Prostate gland (tissue), 2 donors: ENCODE measurements at regions not wholly inside any gene's neighbourhood (a gene's known extent, or its start where the extent isn't known, plus 50 kb on each side); places are given as distances from the start of the nearest gene placed in this dataset.
A peak's percentile ranks its signal among the peaks of the same experiment; 100 is the strongest.

Experiments used
- DNase-seq: peaks from one replicate; pipeline ENCODE4 v3.0.0-alpha.2; 2019; ENCODE audit warnings: low spot score
- H3K27ac ChIP-seq, 2 donors: fragments of 200-600 bp; sonication (generic); 2 replicates each; pipeline ENCODE4 v1.5.1; 2017 to 2019
- H3K27me3 ChIP-seq: fragments of 200-600 bp; sonication (generic); replicated peaks from 2 replicates; pipeline ENCODE4 v1.5.1; 2019; ENCODE audit not compliant: insufficient read depth
- H3K36me3 ChIP-seq, 2 donors: fragments of 200-600 bp; sonication (generic); 1 replicate in 1 of 2; 2 replicates in 1 of 2; pipeline versions ENCODE4 v1.5.1 to v1.8.1; 2017 to 2019
- H3K4me1 ChIP-seq: fragments of 200-600 bp; sonication (generic); replicated peaks from 2 replicates; pipeline ENCODE4 v1.5.1; 2019
- H3K4me3 ChIP-seq, 2 donors: fragments of 200-600 bp; sonication (generic); 2 replicates each; pipeline ENCODE4 v1.5.1; 2017 to 2019
- H3K9me3 ChIP-seq: fragments of 200-600 bp; sonication (generic); 2 replicates; pipeline ENCODE4 v1.5.1; 2017
- CTCF ChIP-seq, 4 experiments: fragments of 200-600 bp in 2 of 4; fragments of 450-650 bp in 2 of 4; sonication (generic) in 2 of 4; IDR thresholded peaks; 1 replicate in 3 of 4; 2 replicates in 1 of 4; pipeline ENCODE4 v1.5.1; 2016 to 2019; ENCODE audit warnings: antibody characterized with exemption in 4 of 4, mild to moderate bottlenecking in 2 of 4, moderate library complexity in 2 of 4
- POLR2A ChIP-seq: fragments of 450-650 bp; IDR thresholded peaks from one replicate; pipeline ENCODE4 v1.6.1; 2016; ENCODE audit warnings: antibody characterized with exemption, mild to moderate bottlenecking
- POLR2AphosphoS5 ChIP-seq: sonication (generic); formaldehyde crosslinking; IDR thresholded peaks from one replicate; pipeline ENCODE4 v1.6.1; 2017; ENCODE audit warnings: antibody characterized with exemption
- WGBS: methylation state at CpG from one replicate; pipeline ENCODE4 v1.1.5; 2018; 5-methylcytosine and 5-hydroxymethylcytosine counted together
- intact Hi-C: fragments of 100-400 bp; cut with DNase I; formaldehyde crosslinking; loops from one replicate; pipeline ENCODE4 v1.14.2; 2022

- DNase-seq = no peak
- intact Hi-C loops = no loop called here
Observed at GRCh38 chr3:184472723-184473428, 88.7 kb upstream of the EPHB3 start.

GRCh38 chr3:184474897-184475296 is 86.7 kb upstream of the EPHB3 start:
- 86% methylated on average over 8 of the region's 8 CpGs for WGBS
- Histone ChIP-seq H3K27ac (no peak overlapping the region), H3K9me3 (no peaks in the 10 kb centered on the region), H3K27me3 (no peaks in the 10 kb centered on the region), H3K4me3 (no peak overlapping the region), H3K4me1 (no peaks in the 10 kb centered on the region), H3K36me3 (no peaks in the 10 kb centered on the region)
- intact Hi-C loops = no loop called here
- no peak for DNase-seq
- no peak for TF ChIP-seq POLR2AphosphoS5
- no peak for TF ChIP-seq CTCF (IDR thresholded peaks at IDR 0.05)
- no peak for TF ChIP-seq POLR2A

More at GRCh38 chr3:184472723-184473428, 88.7 kb upstream of the EPHB3 start:
- Histone ChIP-seq H3K36me3 (no peaks in the 10 kb centered on the region), H3K27ac (no peak overlapping the region), H3K27me3 (no peaks in the 10 kb centered on the region), H3K9me3 (no peaks in the 10 kb centered on the region), H3K4me3 (no peak overlapping the region), H3K4me1 (no peaks in the 10 kb centered on the region)
- WGBS = 80% methylated on average over 12 of the region's 12 CpGs
- TF ChIP-seq POLR2A (no peak), CTCF (IDR thresholded peaks at IDR 0.05) (no peak), POLR2AphosphoS5 (peak; percentile 12)

GRCh38 chr3:184477940-184478339 is 83.6 kb upstream of the EPHB3 start:
- 85% methylated on average over 1 of the region's 1 CpG for WGBS
- Histone ChIP-seq H3K27ac (no peak overlapping the region), H3K36me3 (no peaks in the 10 kb centered on the region), H3K9me3 (no peaks in the 10 kb centered on the region), H3K4me1 (no peaks in the 10 kb centered on the region), H3K27me3 (no peaks in the 10 kb centered on the region), H3K4me3 (no peak overlapping the region)
- TF ChIP-seq CTCF (IDR thresholded peaks at IDR 0.05) (no peak), POLR2A (no peak), POLR2AphosphoS5 (no peak)
- intact Hi-C loops = no loop called here
- DNase-seq = no peak

GRCh38 chr3:184479426-184480126 is 82.0 kb upstream of the EPHB3 start:
- TF ChIP-seq POLR2A (no peak), POLR2AphosphoS5 (no peak), CTCF (IDR thresholded peaks at IDR 0.05) (no peak)
- intact Hi-C loops = no loop called here
- WGBS = 79% methylated on average over 8 of the region's 8 CpGs
- no peaks in the 10 kb centered on the region for H3K4me1 ChIP-seq
- no peak for DNase-seq
- no peaks in the 10 kb centered on the region for H3K9me3 ChIP-seq
- no peak overlapping the region for H3K4me3 ChIP-seq
- H3K27me3 ChIP-seq = no peaks in the 10 kb centered on the region
- no peaks in the 10 kb centered on the region for H3K36me3 ChIP-seq
- H3K27ac ChIP-seq = no peak overlapping the region

GRCh38 chr3:184480831-184481230 is 80.8 kb upstream of the EPHB3 start:
- intact Hi-C loops = no loop called here
- no peak for TF ChIP-seq POLR2AphosphoS5
- no peak for TF ChIP-seq POLR2A
- no peak for TF ChIP-seq CTCF (IDR thresholded peaks at IDR 0.05)
- no peaks in the 10 kb centered on the region for H3K27me3 ChIP-seq
- H3K4me1 ChIP-seq = no peaks in the 10 kb centered on the region
- H3K9me3 ChIP-seq = no peaks in the 10 kb centered on the region
- DNase-seq = no peak
- 90% methylated on average over 2 of the region's 2 CpGs for WGBS
- no peaks in the 10 kb centered on the region for H3K36me3 ChIP-seq
- H3K4me3 ChIP-seq = no peak overlapping the region
- no peak overlapping the region for H3K27ac ChIP-seq
